A673 (cell line): ENCODE measurements at regions not wholly inside any gene's neighbourhood (a gene's known extent, or its start where the extent isn't known, plus 50 kb on each side); places are given as distances from the start of the nearest gene placed in this dataset.

Experiments used
- EZH2 ChIP-seq: fragments of 200-600 bp; sonication (generic); IDR thresholded peaks from 2 replicates; pipeline ENCODE4 v1.6.1; 2017; ENCODE audit warnings: borderline replicate concordance, low read depth, mild to moderate bottlenecking, mixed read lengths, antibody characterized with exemption, low read length; ENCODE audit not compliant: poor library complexity, severe bottlenecking
- TF ChIP-seq, protein P1 (sequence below): fragments of 300-800, 200-600 bp; sonication (generic); conservative IDR thresholded peaks from 2 replicates; pipeline ENCODE4 v1.5.1; 2017; ENCODE audit warnings: low read depth, mild to moderate bottlenecking, antibody characterized with exemption, low read length, moderate library complexity, mixed read lengths

DNA sequence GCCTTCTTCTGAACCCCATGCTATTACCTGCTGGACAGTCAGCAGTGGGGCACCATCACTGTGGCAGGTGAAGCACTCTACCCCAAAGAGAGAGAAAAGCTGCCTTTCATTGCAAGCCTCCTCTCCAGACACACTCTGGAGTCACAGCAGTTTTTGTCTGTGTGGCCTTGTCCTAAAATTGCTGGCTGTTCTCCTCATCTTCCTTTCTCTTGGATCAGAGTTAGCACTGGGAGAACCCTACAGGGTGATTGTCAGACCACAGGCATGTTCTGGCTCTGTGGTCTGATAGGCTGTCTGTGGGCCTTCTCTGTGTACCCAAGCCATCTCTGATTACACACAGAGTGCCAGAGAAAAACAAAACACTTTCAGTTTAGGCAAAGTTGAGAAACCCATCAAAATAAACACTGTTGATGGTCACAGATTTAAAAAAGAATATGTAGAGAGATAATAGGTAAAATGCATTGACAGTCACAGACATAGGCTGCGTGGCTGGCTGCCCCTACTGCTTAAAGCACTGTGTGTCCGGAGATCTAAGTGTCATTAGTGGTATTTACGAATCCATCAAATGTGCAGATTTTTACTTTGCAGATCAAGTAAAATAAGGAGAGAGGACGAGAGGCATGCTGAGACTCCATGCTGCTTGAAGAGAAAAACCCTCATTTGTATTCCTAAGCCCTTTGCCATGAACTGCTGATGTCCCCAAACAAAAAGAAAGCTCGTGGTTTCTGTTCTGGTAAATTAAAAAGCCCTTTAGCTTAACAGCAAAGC lies 689.9 kb downstream of the TUSC7 start:
- TF ChIP-seq, protein P1, sequence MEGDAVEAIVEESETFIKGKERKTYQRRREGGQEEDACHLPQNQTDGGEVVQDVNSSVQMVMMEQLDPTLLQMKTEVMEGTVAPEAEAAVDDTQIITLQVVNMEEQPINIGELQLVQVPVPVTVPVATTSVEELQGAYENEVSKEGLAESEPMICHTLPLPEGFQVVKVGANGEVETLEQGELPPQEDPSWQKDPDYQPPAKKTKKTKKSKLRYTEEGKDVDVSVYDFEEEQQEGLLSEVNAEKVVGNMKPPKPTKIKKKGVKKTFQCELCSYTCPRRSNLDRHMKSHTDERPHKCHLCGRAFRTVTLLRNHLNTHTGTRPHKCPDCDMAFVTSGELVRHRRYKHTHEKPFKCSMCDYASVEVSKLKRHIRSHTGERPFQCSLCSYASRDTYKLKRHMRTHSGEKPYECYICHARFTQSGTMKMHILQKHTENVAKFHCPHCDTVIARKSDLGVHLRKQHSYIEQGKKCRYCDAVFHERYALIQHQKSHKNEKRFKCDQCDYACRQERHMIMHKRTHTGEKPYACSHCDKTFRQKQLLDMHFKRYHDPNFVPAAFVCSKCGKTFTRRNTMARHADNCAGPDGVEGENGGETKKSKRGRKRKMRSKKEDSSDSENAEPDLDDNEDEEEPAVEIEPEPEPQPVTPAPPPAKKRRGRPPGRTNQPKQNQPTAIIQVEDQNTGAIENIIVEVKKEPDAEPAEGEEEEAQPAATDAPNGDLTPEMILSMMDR = no peak
- TF ChIP-seq EZH2 = no peak
